ENCODE measurements at regions not wholly inside any gene's neighbourhood (a gene's known extent, or its start where the extent isn't known, plus 50 kb on each side); places are given as distances from the start of the nearest gene placed in this dataset.

GRCh38 chr16:22970209-22970865 lies 156.4 kb downstream of the HS3ST2 start:
- TF ChIP-seq GATA2 (IDR thresholded peaks at IDR 0.05; ENCODE audit: low read depth, low read length) (no peak), GATA3 (IDR thresholded peaks at IDR 0.05; ENCODE audit: low read depth, low read length) (no peak)

Measured in SH-SY5Y (cell line).